ENCODE measurements at regions not wholly inside any gene's neighbourhood (a gene's known extent, or its start where the extent isn't known, plus 50 kb on each side); places are given as distances from the start of the nearest gene placed in this dataset.

- peaks cover 0 to 9% (median 3%) of the 10 kb centered on the region in 4 donors for H3K9me3 ChIP-seq (ENCODE audit: control insufficient read depth in 4 of 4, insufficient read depth in 3 of 4, low read length in 3 of 4)
- H3K4me1 ChIP-seq (ENCODE audit: control insufficient read depth in 5 of 5, insufficient read depth in 5 of 5, low read length in 5 of 5): no peaks in the 10 kb centered on the region
- no peaks in the 10 kb centered on the region for H3K36me3 ChIP-seq (ENCODE audit: control insufficient read depth in 4 of 4, insufficient read depth in 4 of 4, low read length in 4 of 4)
- H3K27ac ChIP-seq (ENCODE audit: low read depth in 1 of 2, low read length in 1 of 2): no peak overlapping the region
- ATAC-seq (ENCODE audit: insufficient read depth, low FRiP score) (no peak), DNase-seq (peak in 1 of 3 donors; percentile 10)
- no peak for TF ChIP-seq CTCF (IDR thresholded peaks at IDR 0.05; ENCODE audit: control extremely low read depth, extremely low read depth)
- no peaks in the 10 kb centered on the region for H3K27me3 ChIP-seq (ENCODE audit: control insufficient read depth in 3 of 3, insufficient read depth in 3 of 3, low read length in 2 of 3)
- H3K4me3 ChIP-seq: no peak overlapping the region
- 82 to 95% methylated on average over 2 of the region's 2 CpGs for WGBS, 2 donors
- no peak overlapping the region for H3K9ac ChIP-seq (ENCODE audit: insufficient read depth in 1 of 2, low read length in 2 of 2)
Observed at GRCh38 chr2:35526741-35527140, 828.8 kb upstream of the CRIM1 start.

GRCh38 chr2:35522450-35522849 lies 833.1 kb upstream of the CRIM1 start:
- DNase-seq: no peak
- WGBS, 2 donors: 88 to 89% methylated on average over 3 of the region's 3 CpGs
- no peak for ATAC-seq (ENCODE audit: insufficient read depth, low FRiP score)

GRCh38 chr2:35510636-35511035 lies 844.9 kb upstream of the CRIM1 start:
- DNase-seq (peak in 2 of 3 donors; percentile 17 to 43), ATAC-seq (ENCODE audit: insufficient read depth, low FRiP score) (no peak)
- no peaks in the 10 kb centered on the region for H3K27me3 ChIP-seq (ENCODE audit: control insufficient read depth in 3 of 3, insufficient read depth in 3 of 3, low read length in 2 of 3)

More at GRCh38 chr2:35522450-35522849, 833.1 kb upstream of the CRIM1 start:
- no peaks in the 10 kb centered on the region for H3K36me3 ChIP-seq (ENCODE audit: control insufficient read depth in 4 of 4, insufficient read depth in 4 of 4, low read length in 4 of 4)
- H3K9me3 ChIP-seq (ENCODE audit: control insufficient read depth in 4 of 4, insufficient read depth in 3 of 4, low read length in 3 of 4): peaks cover 0 to 5% (median 1%) of the 10 kb centered on the region in 4 donors
- no peak overlapping the region for H3K4me3 ChIP-seq
- H3K27me3 ChIP-seq (ENCODE audit: control insufficient read depth in 3 of 3, insufficient read depth in 3 of 3, low read length in 2 of 3): no peaks in the 10 kb centered on the region
- no peak overlapping the region for H3K27ac ChIP-seq (ENCODE audit: low read depth in 1 of 2, low read length in 1 of 2)
- no peak overlapping the region for H3K9ac ChIP-seq (ENCODE audit: insufficient read depth in 1 of 2, low read length in 2 of 2)
- TF ChIP-seq CTCF (IDR thresholded peaks at IDR 0.05; ENCODE audit: control extremely low read depth, extremely low read depth): no peak
- H3K4me1 ChIP-seq (ENCODE audit: control insufficient read depth in 5 of 5, insufficient read depth in 5 of 5, low read length in 5 of 5): no peaks in the 10 kb centered on the region

More at GRCh38 chr2:35510636-35511035, 844.9 kb upstream of the CRIM1 start:
- H3K27ac ChIP-seq (ENCODE audit: low read depth in 1 of 2, low read length in 1 of 2): no peak overlapping the region
- H3K9ac ChIP-seq (ENCODE audit: insufficient read depth in 1 of 2, low read length in 2 of 2): no peak overlapping the region
- H3K4me3 ChIP-seq: no peak overlapping the region
- H3K36me3 ChIP-seq (ENCODE audit: control insufficient read depth in 4 of 4, insufficient read depth in 4 of 4, low read length in 4 of 4): no peaks in the 10 kb centered on the region
- WGBS, 2 donors: 39 to 45% methylated on average over 3 of the region's 3 CpGs
- peaks cover 0 to 4% (median 0%) of the 10 kb centered on the region in 4 donors for H3K9me3 ChIP-seq (ENCODE audit: control insufficient read depth in 4 of 4, insufficient read depth in 3 of 4, low read length in 3 of 4)
- no peaks in the 10 kb centered on the region for H3K4me1 ChIP-seq (ENCODE audit: control insufficient read depth in 5 of 5, insufficient read depth in 5 of 5, low read length in 5 of 5)
- no peak for TF ChIP-seq CTCF (IDR thresholded peaks at IDR 0.05; ENCODE audit: control extremely low read depth, extremely low read depth)

All from lung (tissue), 11 donors.